GM23338 (cell line): ENCODE measurements at regions not wholly inside any gene's neighbourhood (a gene's known extent, or its start where the extent isn't known, plus 50 kb on each side); places are given as distances from the start of the nearest gene placed in this dataset.

ENCODE experiments used
- EZH2 ChIP-seq: fragments of 200-600 bp; sonication (generic); IDR thresholded peaks from one replicate; pipeline ENCODE4 v1.8.0; 2017; ENCODE audit warnings: antibody characterized with exemption, mild to moderate bottlenecking, low read depth; ENCODE audit not compliant: unreplicated experiment
- EZH2phosphoT487 ChIP-seq: fragments of 200-600 bp; sonication (generic); IDR thresholded peaks from one replicate; pipeline ENCODE4 v1.8.1; 2018; ENCODE audit warnings: antibody characterized with exemption; ENCODE audit not compliant: unreplicated experiment
- JUNB ChIP-seq: IDR thresholded peaks from one replicate; pipeline ENCODE4 v1.6.1; 2016; ENCODE audit warnings: antibody characterized with exemption; ENCODE audit not compliant: unreplicated experiment
- POLR2AphosphoS5 ChIP-seq: IDR thresholded peaks from 2 replicates; pipeline ENCODE4 v1.6.1; 2016; ENCODE audit warnings: antibody characterized with exemption, low read depth
- TF ChIP-seq, protein P1 (sequence below), 2 experiments: fragments of 200-600 bp in 1 of 2; sonication (generic) in 1 of 2; conservative IDR thresholded peaks; 2 replicates each; pipeline versions ENCODE4 v1.5.1 to v1.6.1; 2016 to 2017; ENCODE audit warnings: antibody characterized with exemption in 2 of 2, low read depth in 2 of 2, mild to moderate bottlenecking in 2 of 2, moderate library complexity in 1 of 2
- TF ChIP-seq, protein P2 (sequence below): IDR thresholded peaks from one replicate; pipeline ENCODE4 v1.6.1; 2018; ENCODE audit warnings: antibody characterized with exemption; ENCODE audit not compliant: unreplicated experiment

DNA sequence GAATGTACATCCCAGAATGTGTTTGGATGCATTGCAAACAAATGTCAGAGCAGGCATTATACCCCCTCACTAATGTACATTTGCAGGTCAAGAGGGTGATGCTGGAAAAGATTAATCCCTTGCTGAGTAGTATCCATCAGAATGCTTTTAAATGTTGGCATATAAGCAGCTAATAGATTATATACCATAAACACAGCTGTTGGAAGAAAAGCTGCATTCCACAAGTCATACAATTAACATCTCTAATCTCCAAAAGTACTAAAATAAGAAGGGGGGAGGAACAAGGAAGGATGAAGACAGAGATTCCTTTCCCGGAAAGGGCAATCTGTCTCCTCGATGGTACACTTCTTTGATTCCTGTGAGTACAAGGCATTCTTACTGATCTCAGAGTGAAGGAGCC lies 445.7 kb upstream of the CDIN1 start:
- TF ChIP-seq, protein P1, sequence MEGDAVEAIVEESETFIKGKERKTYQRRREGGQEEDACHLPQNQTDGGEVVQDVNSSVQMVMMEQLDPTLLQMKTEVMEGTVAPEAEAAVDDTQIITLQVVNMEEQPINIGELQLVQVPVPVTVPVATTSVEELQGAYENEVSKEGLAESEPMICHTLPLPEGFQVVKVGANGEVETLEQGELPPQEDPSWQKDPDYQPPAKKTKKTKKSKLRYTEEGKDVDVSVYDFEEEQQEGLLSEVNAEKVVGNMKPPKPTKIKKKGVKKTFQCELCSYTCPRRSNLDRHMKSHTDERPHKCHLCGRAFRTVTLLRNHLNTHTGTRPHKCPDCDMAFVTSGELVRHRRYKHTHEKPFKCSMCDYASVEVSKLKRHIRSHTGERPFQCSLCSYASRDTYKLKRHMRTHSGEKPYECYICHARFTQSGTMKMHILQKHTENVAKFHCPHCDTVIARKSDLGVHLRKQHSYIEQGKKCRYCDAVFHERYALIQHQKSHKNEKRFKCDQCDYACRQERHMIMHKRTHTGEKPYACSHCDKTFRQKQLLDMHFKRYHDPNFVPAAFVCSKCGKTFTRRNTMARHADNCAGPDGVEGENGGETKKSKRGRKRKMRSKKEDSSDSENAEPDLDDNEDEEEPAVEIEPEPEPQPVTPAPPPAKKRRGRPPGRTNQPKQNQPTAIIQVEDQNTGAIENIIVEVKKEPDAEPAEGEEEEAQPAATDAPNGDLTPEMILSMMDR (conservative IDR thresholded peaks at IDR 0.05; ENCODE audit: low read depth in 2 of 2), result no peak
- TF ChIP-seq POLR2AphosphoS5 (no peak), JUNB (no peak), EZH2 (no peak), EZH2phosphoT487 (no peak)
- TF ChIP-seq, protein P2, sequence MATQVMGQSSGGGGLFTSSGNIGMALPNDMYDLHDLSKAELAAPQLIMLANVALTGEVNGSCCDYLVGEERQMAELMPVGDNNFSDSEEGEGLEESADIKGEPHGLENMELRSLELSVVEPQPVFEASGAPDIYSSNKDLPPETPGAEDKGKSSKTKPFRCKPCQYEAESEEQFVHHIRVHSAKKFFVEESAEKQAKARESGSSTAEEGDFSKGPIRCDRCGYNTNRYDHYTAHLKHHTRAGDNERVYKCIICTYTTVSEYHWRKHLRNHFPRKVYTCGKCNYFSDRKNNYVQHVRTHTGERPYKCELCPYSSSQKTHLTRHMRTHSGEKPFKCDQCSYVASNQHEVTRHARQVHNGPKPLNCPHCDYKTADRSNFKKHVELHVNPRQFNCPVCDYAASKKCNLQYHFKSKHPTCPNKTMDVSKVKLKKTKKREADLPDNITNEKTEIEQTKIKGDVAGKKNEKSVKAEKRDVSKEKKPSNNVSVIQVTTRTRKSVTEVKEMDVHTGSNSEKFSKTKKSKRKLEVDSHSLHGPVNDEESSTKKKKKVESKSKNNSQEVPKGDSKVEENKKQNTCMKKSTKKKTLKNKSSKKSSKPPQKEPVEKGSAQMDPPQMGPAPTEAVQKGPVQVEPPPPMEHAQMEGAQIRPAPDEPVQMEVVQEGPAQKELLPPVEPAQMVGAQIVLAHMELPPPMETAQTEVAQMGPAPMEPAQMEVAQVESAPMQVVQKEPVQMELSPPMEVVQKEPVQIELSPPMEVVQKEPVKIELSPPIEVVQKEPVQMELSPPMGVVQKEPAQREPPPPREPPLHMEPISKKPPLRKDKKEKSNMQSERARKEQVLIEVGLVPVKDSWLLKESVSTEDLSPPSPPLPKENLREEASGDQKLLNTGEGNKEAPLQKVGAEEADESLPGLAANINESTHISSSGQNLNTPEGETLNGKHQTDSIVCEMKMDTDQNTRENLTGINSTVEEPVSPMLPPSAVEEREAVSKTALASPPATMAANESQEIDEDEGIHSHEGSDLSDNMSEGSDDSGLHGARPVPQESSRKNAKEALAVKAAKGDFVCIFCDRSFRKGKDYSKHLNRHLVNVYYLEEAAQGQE, result no peak
